GM21381 (cell line): ENCODE measurements at regions not wholly inside any gene's neighbourhood (a gene's known extent, or its start where the extent isn't known, plus 50 kb on each side); places are given as distances from the start of the nearest gene placed in this dataset.

ENCODE experiments used
- ATAC-seq: cut with Tn5 transposase; IDR thresholded peaks from one replicate; pipeline ENCODE4 v1.9.1; 2021; ENCODE audit warnings: mild to moderate bottlenecking, moderate library complexity; ENCODE audit not compliant: unreplicated experiment

GRCh38 chr18:24560511-24560981 is 100.1 kb downstream of the HRH4 start:
- ATAC-seq, result no peak

GRCh38 chr18:24561369-24561965 is 101.0 kb downstream of the HRH4 start:
- ATAC-seq, result no peak

- no peak for ATAC-seq
Observed at GRCh38 chr18:24567199-24567598, 106.8 kb downstream of the HRH4 start.

GRCh38 chr18:24570716-24571115 is 110.3 kb downstream of the HRH4 start:
- ATAC-seq, result no peak

GRCh38 chr18:24582771-24583170 is 122.3 kb downstream of the HRH4 start:
- ATAC-seq, result no peak

- no peak for ATAC-seq
Observed at GRCh38 chr18:24584205-24584604, 123.8 kb downstream of the HRH4 start.

- no peak for ATAC-seq
Observed at GRCh38 chr18:24584813-24585212, 124.4 kb downstream of the HRH4 start.

GRCh38 chr18:24585996-24586566 is 125.6 kb downstream of the HRH4 start:
- no peak for ATAC-seq

GRCh38 chr18:24586662-24587360 is 126.4 kb downstream of the HRH4 start:
- no peak for ATAC-seq

GRCh38 chr18:24588440-24588839 is 128.0 kb downstream of the HRH4 start:
- no peak for ATAC-seq

- ATAC-seq, result no peak
Observed at GRCh38 chr18:24590946-24591345, 130.5 kb downstream of the HRH4 start.

- ATAC-seq, result no peak
Observed at GRCh38 chr18:24593401-24593800, 133.0 kb downstream of the HRH4 start.

- no peak for ATAC-seq
Observed at GRCh38 chr18:24593886-24594285, 133.4 kb downstream of the HRH4 start.

GRCh38 chr18:24595561-24596031 is 135.2 kb downstream of the HRH4 start:
- no peak for ATAC-seq

GRCh38 chr18:24600076-24600654 is 139.7 kb downstream of the HRH4 start:
- ATAC-seq, result no peak

- no peak for ATAC-seq
Observed at GRCh38 chr18:24601585-24601984, 141.1 kb downstream of the HRH4 start.

- ATAC-seq, result no peak
Observed at GRCh38 chr18:24602201-24602600, 141.8 kb downstream of the HRH4 start.

- ATAC-seq, result no peak
Observed at GRCh38 chr18:24603151-24603550, 142.7 kb downstream of the HRH4 start.

- ATAC-seq, result no peak
Observed at GRCh38 chr18:24605444-24605843, 145.0 kb downstream of the HRH4 start.

GRCh38 chr18:24609254-24609653 is 148.8 kb downstream of the HRH4 start:
- ATAC-seq, result no peak

GRCh38 chr18:24611075-24611474 is 150.6 kb downstream of the HRH4 start:
- no peak for ATAC-seq
